HG02870 (cell line): ENCODE measurements at regions not wholly inside any gene's neighbourhood (a gene's known extent, or its start where the extent isn't known, plus 50 kb on each side); places are given as distances from the start of the nearest gene placed in this dataset.

ENCODE experiments used
- ATAC-seq: cut with Tn5 transposase; IDR thresholded peaks from one replicate; pipeline ENCODE4 v1.9.1; 2021; ENCODE audit warnings: mild to moderate bottlenecking, moderate library complexity; ENCODE audit not compliant: unreplicated experiment

GRCh38 chr3:67286586-67286985 lies 288.5 kb downstream of the KBTBD8 start:
- ATAC-seq, result no peak

- no peak for ATAC-seq
Observed at GRCh38 chr3:67288466-67289106, 290.5 kb downstream of the KBTBD8 start.

- no peak for ATAC-seq
Observed at GRCh38 chr3:67289626-67290025, 291.5 kb downstream of the KBTBD8 start.

- peak; percentile 77 for ATAC-seq
Observed at GRCh38 chr3:67290438-67290837, 292.3 kb downstream of the KBTBD8 start.

- peak; percentile 45 for ATAC-seq
Observed at GRCh38 chr3:67291287-67292252, 293.5 kb downstream of the KBTBD8 start.

GRCh38 chr3:67292356-67293121 lies 294.4 kb downstream of the KBTBD8 start:
- ATAC-seq, result no peak

- ATAC-seq, result no peak
Observed at GRCh38 chr3:67294341-67294740, 296.2 kb downstream of the KBTBD8 start.

- no peak for ATAC-seq
Observed at GRCh38 chr3:67296039-67296892, 298.2 kb downstream of the KBTBD8 start.

GRCh38 chr3:67297715-67298475 lies 299.8 kb downstream of the KBTBD8 start:
- no peak for ATAC-seq

- ATAC-seq, result no peak
Observed at GRCh38 chr3:67301556-67301955, 303.4 kb downstream of the KBTBD8 start.

- no peak for ATAC-seq
Observed at GRCh38 chr3:67302489-67302888, 304.4 kb downstream of the KBTBD8 start.

GRCh38 chr3:67305160-67305559 lies 307.1 kb downstream of the KBTBD8 start:
- ATAC-seq, result no peak

GRCh38 chr3:67305922-67306321 lies 307.8 kb downstream of the KBTBD8 start:
- ATAC-seq, result no peak

GRCh38 chr3:67311440-67311839 lies 313.3 kb downstream of the KBTBD8 start:
- ATAC-seq, result no peak

- ATAC-seq, result no peak
Observed at GRCh38 chr3:67312155-67312554, 314.0 kb downstream of the KBTBD8 start.

- no peak for ATAC-seq
Observed at GRCh38 chr3:67318162-67318561, 320.1 kb downstream of the KBTBD8 start.

GRCh38 chr3:67324554-67324953 lies 326.4 kb downstream of the KBTBD8 start:
- no peak for ATAC-seq
